ENCODE measurements at regions not wholly inside any gene's neighbourhood (a gene's known extent, or its start where the extent isn't known, plus 50 kb on each side); places are given as distances from the start of the nearest gene placed in this dataset.

GRCh38 chr15:47552978-47553608 is 164.2 kb upstream of the SEMA6D start:
- peaks cover 0 to 5% (median 0%) of the 10 kb centered on the region in 5 donors for H3K4me1 ChIP-seq (ENCODE audit: control insufficient read depth in 5 of 5, insufficient read depth in 5 of 5, low read length in 5 of 5)
- no peak overlapping the region for H3K27ac ChIP-seq (ENCODE audit: low read depth, low read length)
- H3K9ac ChIP-seq (ENCODE audit: low read length in 5 of 5): no peak overlapping the region
- no peak overlapping the region for H3K4me3 ChIP-seq (ENCODE audit: low read depth in 1 of 5, low read length in 5 of 5)
- H3K36me3 ChIP-seq (ENCODE audit: control insufficient read depth in 5 of 5, insufficient read depth in 5 of 5, low read length in 5 of 5): no peaks in the 10 kb centered on the region
- H3K9me3 ChIP-seq (ENCODE audit: control insufficient read depth in 5 of 5, low read length in 5 of 5): no peaks in the 10 kb centered on the region
- H3K27me3 ChIP-seq (ENCODE audit: control insufficient read depth in 5 of 5, insufficient read depth in 4 of 5, low read length in 5 of 5): no peaks in the 10 kb centered on the region

GRCh38 chr15:47553947-47554346 is 163.4 kb upstream of the SEMA6D start:
- H3K27me3 ChIP-seq (ENCODE audit: control insufficient read depth in 5 of 5, insufficient read depth in 4 of 5, low read length in 5 of 5): no peaks in the 10 kb centered on the region
- H3K27ac ChIP-seq (ENCODE audit: low read depth, low read length): no peak overlapping the region
- H3K4me3 ChIP-seq (ENCODE audit: low read depth in 1 of 5, low read length in 5 of 5): no peak overlapping the region
- H3K36me3 ChIP-seq (ENCODE audit: control insufficient read depth in 5 of 5, insufficient read depth in 5 of 5, low read length in 5 of 5): no peaks in the 10 kb centered on the region
- H3K9me3 ChIP-seq (ENCODE audit: control insufficient read depth in 5 of 5, low read length in 5 of 5): no peaks in the 10 kb centered on the region
- H3K4me1 ChIP-seq (ENCODE audit: control insufficient read depth in 5 of 5, insufficient read depth in 5 of 5, low read length in 5 of 5): peaks cover 0 to 5% (median 0%) of the 10 kb centered on the region in 5 donors
- no peak overlapping the region for H3K9ac ChIP-seq (ENCODE audit: low read length in 5 of 5)

- Histone ChIP-seq H3K27ac (ENCODE audit: low read depth, low read length) (no peak overlapping the region), H3K9ac (ENCODE audit: low read length in 5 of 5) (no peak overlapping the region), H3K4me3 (ENCODE audit: low read depth in 1 of 5, low read length in 5 of 5) (no peak overlapping the region), H3K27me3 (ENCODE audit: control insufficient read depth in 5 of 5, insufficient read depth in 4 of 5, low read length in 5 of 5) (no peaks in the 10 kb centered on the region), H3K9me3 (ENCODE audit: control insufficient read depth in 5 of 5, low read length in 5 of 5) (peaks cover 0 to 10% (median 7%) of the 10 kb centered on the region in 5 donors), H3K4me1 (ENCODE audit: control insufficient read depth in 5 of 5, insufficient read depth in 5 of 5, low read length in 5 of 5) (no peaks in the 10 kb centered on the region), H3K36me3 (ENCODE audit: control insufficient read depth in 5 of 5, insufficient read depth in 5 of 5, low read length in 5 of 5) (no peaks in the 10 kb centered on the region)
Measured at GRCh38 chr15:47561102-47561501, 156.2 kb upstream of the SEMA6D start.

- Histone ChIP-seq H3K9me3 (ENCODE audit: control insufficient read depth in 5 of 5, low read length in 5 of 5) (peaks cover 0 to 4% (median 2%) of the 10 kb centered on the region in 5 donors), H3K36me3 (ENCODE audit: control insufficient read depth in 5 of 5, insufficient read depth in 5 of 5, low read length in 5 of 5) (no peaks in the 10 kb centered on the region), H3K27ac (ENCODE audit: low read depth, low read length) (no peak overlapping the region), H3K9ac (ENCODE audit: low read length in 5 of 5) (no peak overlapping the region), H3K4me1 (ENCODE audit: control insufficient read depth in 5 of 5, insufficient read depth in 5 of 5, low read length in 5 of 5) (no peaks in the 10 kb centered on the region), H3K27me3 (ENCODE audit: control insufficient read depth in 5 of 5, insufficient read depth in 4 of 5, low read length in 5 of 5) (no peaks in the 10 kb centered on the region), H3K4me3 (ENCODE audit: low read depth in 1 of 5, low read length in 5 of 5) (no peak overlapping the region)
Measured at GRCh38 chr15:47565949-47566348, 151.4 kb upstream of the SEMA6D start.

GRCh38 chr15:47566610-47567009 is 150.7 kb upstream of the SEMA6D start:
- no peaks in the 10 kb centered on the region for H3K36me3 ChIP-seq (ENCODE audit: control insufficient read depth in 5 of 5, insufficient read depth in 5 of 5, low read length in 5 of 5)
- H3K9ac ChIP-seq (ENCODE audit: low read length in 5 of 5): no peak overlapping the region
- no peaks in the 10 kb centered on the region for H3K4me1 ChIP-seq (ENCODE audit: control insufficient read depth in 5 of 5, insufficient read depth in 5 of 5, low read length in 5 of 5)
- H3K9me3 ChIP-seq (ENCODE audit: control insufficient read depth in 5 of 5, low read length in 5 of 5): no peaks in the 10 kb centered on the region
- no peak overlapping the region for H3K4me3 ChIP-seq (ENCODE audit: low read depth in 1 of 5, low read length in 5 of 5)
- H3K27ac ChIP-seq (ENCODE audit: low read depth, low read length): no peak overlapping the region
- no peaks in the 10 kb centered on the region for H3K27me3 ChIP-seq (ENCODE audit: control insufficient read depth in 5 of 5, insufficient read depth in 4 of 5, low read length in 5 of 5)

- no peaks in the 10 kb centered on the region for H3K9me3 ChIP-seq (ENCODE audit: control insufficient read depth in 5 of 5, low read length in 5 of 5)
- no peak overlapping the region for H3K9ac ChIP-seq (ENCODE audit: low read length in 5 of 5)
- H3K4me3 ChIP-seq (ENCODE audit: low read depth in 1 of 5, low read length in 5 of 5): no peak overlapping the region
- H3K27me3 ChIP-seq (ENCODE audit: control insufficient read depth in 5 of 5, insufficient read depth in 4 of 5, low read length in 5 of 5): no peaks in the 10 kb centered on the region
- no peak overlapping the region for H3K27ac ChIP-seq (ENCODE audit: low read depth, low read length)
- H3K36me3 ChIP-seq (ENCODE audit: control insufficient read depth in 5 of 5, insufficient read depth in 5 of 5, low read length in 5 of 5): no peaks in the 10 kb centered on the region
- H3K4me1 ChIP-seq (ENCODE audit: control insufficient read depth in 5 of 5, insufficient read depth in 5 of 5, low read length in 5 of 5): no peaks in the 10 kb centered on the region
Measured at GRCh38 chr15:47568030-47568429, 149.3 kb upstream of the SEMA6D start.

GRCh38 chr15:47570044-47570443 is 147.3 kb upstream of the SEMA6D start:
- Histone ChIP-seq H3K36me3 (ENCODE audit: control insufficient read depth in 5 of 5, insufficient read depth in 5 of 5, low read length in 5 of 5) (no peaks in the 10 kb centered on the region), H3K9ac (ENCODE audit: low read length in 5 of 5) (no peak overlapping the region), H3K27me3 (ENCODE audit: control insufficient read depth in 5 of 5, insufficient read depth in 4 of 5, low read length in 5 of 5) (no peaks in the 10 kb centered on the region), H3K4me1 (ENCODE audit: control insufficient read depth in 5 of 5, insufficient read depth in 5 of 5, low read length in 5 of 5) (no peaks in the 10 kb centered on the region), H3K4me3 (ENCODE audit: low read depth in 1 of 5, low read length in 5 of 5) (no peak overlapping the region), H3K9me3 (ENCODE audit: control insufficient read depth in 5 of 5, low read length in 5 of 5) (no peaks in the 10 kb centered on the region), H3K27ac (ENCODE audit: low read depth, low read length) (no peak overlapping the region)

- no peaks in the 10 kb centered on the region for H3K27me3 ChIP-seq (ENCODE audit: control insufficient read depth in 5 of 5, insufficient read depth in 4 of 5, low read length in 5 of 5)
- H3K27ac ChIP-seq (ENCODE audit: low read depth, low read length): no peak overlapping the region
- H3K9ac ChIP-seq (ENCODE audit: low read length in 5 of 5): no peak overlapping the region
- H3K36me3 ChIP-seq (ENCODE audit: control insufficient read depth in 5 of 5, insufficient read depth in 5 of 5, low read length in 5 of 5): no peaks in the 10 kb centered on the region
- H3K9me3 ChIP-seq (ENCODE audit: control insufficient read depth in 5 of 5, low read length in 5 of 5): no peaks in the 10 kb centered on the region
- H3K4me3 ChIP-seq (ENCODE audit: low read depth in 1 of 5, low read length in 5 of 5): no peak overlapping the region
- H3K4me1 ChIP-seq (ENCODE audit: control insufficient read depth in 5 of 5, insufficient read depth in 5 of 5, low read length in 5 of 5): no peaks in the 10 kb centered on the region
Measured at GRCh38 chr15:47570451-47570850, 146.9 kb upstream of the SEMA6D start.

- no peaks in the 10 kb centered on the region for H3K36me3 ChIP-seq (ENCODE audit: control insufficient read depth in 5 of 5, insufficient read depth in 5 of 5, low read length in 5 of 5)
- H3K9ac ChIP-seq (ENCODE audit: low read length in 5 of 5): no peak overlapping the region
- H3K4me3 ChIP-seq (ENCODE audit: low read depth in 1 of 5, low read length in 5 of 5): no peak overlapping the region
- no peak overlapping the region for H3K27ac ChIP-seq (ENCODE audit: low read depth, low read length)
- no peaks in the 10 kb centered on the region for H3K9me3 ChIP-seq (ENCODE audit: control insufficient read depth in 5 of 5, low read length in 5 of 5)
- H3K27me3 ChIP-seq (ENCODE audit: control insufficient read depth in 5 of 5, insufficient read depth in 4 of 5, low read length in 5 of 5): no peaks in the 10 kb centered on the region
- no peaks in the 10 kb centered on the region for H3K4me1 ChIP-seq (ENCODE audit: control insufficient read depth in 5 of 5, insufficient read depth in 5 of 5, low read length in 5 of 5)
Measured at GRCh38 chr15:47570881-47571640, 146.2 kb upstream of the SEMA6D start.

- Histone ChIP-seq H3K4me1 (ENCODE audit: control insufficient read depth in 5 of 5, insufficient read depth in 5 of 5, low read length in 5 of 5) (peaks cover 0 to 13% (median 11%) of the 10 kb centered on the region in 5 donors), H3K9me3 (ENCODE audit: control insufficient read depth in 5 of 5, low read length in 5 of 5) (no peaks in the 10 kb centered on the region), H3K27me3 (ENCODE audit: control insufficient read depth in 5 of 5, insufficient read depth in 4 of 5, low read length in 5 of 5) (no peaks in the 10 kb centered on the region), H3K9ac (ENCODE audit: low read length in 5 of 5) (no peak overlapping the region), H3K36me3 (ENCODE audit: control insufficient read depth in 5 of 5, insufficient read depth in 5 of 5, low read length in 5 of 5) (no peaks in the 10 kb centered on the region), H3K27ac (ENCODE audit: low read depth, low read length) (no peak overlapping the region), H3K4me3 (ENCODE audit: low read depth in 1 of 5, low read length in 5 of 5) (no peak overlapping the region)
Measured at GRCh38 chr15:47573673-47574072, 143.6 kb upstream of the SEMA6D start.

Data from subcutaneous abdominal adipose tissue (tissue), 5 donors.